ENCODE measurements at regions not wholly inside any gene's neighbourhood (a gene's known extent, or its start where the extent isn't known, plus 50 kb on each side); places are given as distances from the start of the nearest gene placed in this dataset.

DNA sequence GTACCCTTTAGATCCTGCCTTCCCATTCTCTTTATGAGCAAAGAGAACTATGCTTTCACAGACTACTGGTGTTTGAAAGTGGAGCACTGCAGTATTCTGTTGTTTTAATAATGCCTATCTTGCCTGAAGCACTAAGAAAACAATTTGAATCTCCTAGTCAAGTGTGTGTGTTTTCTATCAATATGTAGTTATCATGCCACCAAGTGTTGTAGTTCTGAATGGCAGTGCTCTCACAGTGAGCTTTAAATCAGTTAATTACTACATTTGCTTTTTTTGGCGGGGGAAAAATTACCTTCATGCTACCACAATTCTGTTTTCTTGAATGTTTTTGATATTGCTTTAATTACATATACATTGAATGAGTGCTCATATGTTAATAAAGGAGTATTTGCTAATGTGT lies 143.6 kb upstream of the FAM47A start:
- no peaks in the 10 kb centered on the region for H4K20me1 ChIP-seq (replicated peaks; ENCODE audit: control insufficient read depth, extremely low read depth, insufficient read depth, low read length)
- CTCF ChIA-PET, result interaction anchor here (0.7 to 3.5 kb wide), 3 partner anchors 15 to 1745 kb away, joined by 4 to 72 read pairs (median 4); no protein-coding TSS in a partner anchor
- no peak overlapping the region for H3K9ac ChIP-seq (replicated peaks; ENCODE audit: extremely low read depth, insufficient read depth, low read length)
- POLR2A ChIA-PET, result no interaction called here
- H2AFZ ChIP-seq (ENCODE audit: low read depth, low read length), result no peak overlapping the region
- dilution Hi-C loops (cut with MboI; ENCODE audit: extremely low pct_ligation_motif_present, low sequenced_read_pairs), result no loop called here
- no peaks in the 10 kb centered on the region for H3K4me1 ChIP-seq (ENCODE audit: control insufficient read depth, extremely low read depth, insufficient read depth, low read length)
- peak; percentile 2 for DNase-seq (ENCODE audit: low read depth, low spot score)
- no peak overlapping the region for H3K27ac ChIP-seq (ENCODE audit: insufficient read depth, low read depth, low read length)
- H3K36me3 ChIP-seq (ENCODE audit: control insufficient read depth in 2 of 2, extremely low read depth in 1 of 2, insufficient read depth in 2 of 2, low read length in 2 of 2), result no peaks in the 10 kb centered on the region
- no peak overlapping the region for H3K4me2 ChIP-seq (ENCODE audit: insufficient read depth, low read length)
- no peak overlapping the region for H3K4me3 ChIP-seq (replicated peaks in 1 of 3; ENCODE audit: insufficient read depth in 1 of 3, low read depth in 1 of 3, low read length in 3 of 3)
- no peak for FAIRE-seq
- BruUV-seq (replicated peaks), result no TSS peak
- no peaks in the 10 kb centered on the region for H3K79me2 ChIP-seq (ENCODE audit: control insufficient read depth, insufficient read depth, low read length)
- TF ChIP-seq, protein P1, sequence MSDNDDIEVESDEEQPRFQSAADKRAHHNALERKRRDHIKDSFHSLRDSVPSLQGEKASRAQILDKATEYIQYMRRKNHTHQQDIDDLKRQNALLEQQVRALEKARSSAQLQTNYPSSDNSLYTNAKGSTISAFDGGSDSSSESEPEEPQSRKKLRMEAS (IDR thresholded peaks at IDR 0.05; ENCODE audit: insufficient read depth, insufficient read length), result no peak
- TF ChIP-seq JUN (IDR thresholded peaks at IDR 0.05; ENCODE audit: borderline replicate concordance, insufficient read depth, insufficient read length, low read depth) (no peak), MYC (IDR thresholded peaks at IDR 0.05; ENCODE audit: low read depth, low read length) (no peak)
- no peaks in the 10 kb centered on the region for H3K9me3 ChIP-seq (replicated peaks; ENCODE audit: control insufficient read depth, insufficient read depth, low read length)
- no peaks in the 10 kb centered on the region for H3K27me3 ChIP-seq (ENCODE audit: control insufficient read depth in 2 of 2, insufficient read depth in 2 of 2, low read length in 2 of 2)
- intact Hi-C loops (cut with micrococcal nuclease), result no loop called here
- no peaks in the 10 kb centered on the region for H3K9me1 ChIP-seq (replicated peaks; ENCODE audit: control insufficient read depth, extremely low read depth, insufficient read depth, low read length)

DNA sequence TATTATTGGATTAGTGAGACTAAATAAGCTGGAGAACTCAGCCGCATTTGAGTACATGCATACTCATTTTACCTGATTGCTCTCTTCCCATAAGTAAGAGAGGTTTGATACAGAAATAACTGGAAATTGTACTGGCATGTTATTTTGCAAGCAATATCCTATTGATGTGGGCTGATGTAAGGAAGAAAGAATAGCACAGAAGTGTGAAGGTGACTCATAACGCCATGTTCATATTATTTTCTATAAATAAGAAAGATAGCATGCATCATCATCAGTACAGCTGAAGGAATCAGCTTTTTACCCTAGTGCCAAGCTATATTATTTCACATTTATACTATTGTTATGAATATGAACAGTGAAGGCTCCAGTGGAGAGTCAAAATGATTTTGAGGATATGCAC lies 138.3 kb upstream of the FAM47A start:
- DNase-seq (ENCODE audit: low read depth, low spot score) (no peak), FAIRE-seq (no peak)
- Histone ChIP-seq H3K4me3 (replicated peaks in 1 of 3; ENCODE audit: insufficient read depth in 1 of 3, low read depth in 1 of 3, low read length in 3 of 3) (no peak overlapping the region), H3K4me1 (ENCODE audit: control insufficient read depth, extremely low read depth, insufficient read depth, low read length) (no peaks in the 10 kb centered on the region), H3K79me2 (ENCODE audit: control insufficient read depth, insufficient read depth, low read length) (no peaks in the 10 kb centered on the region), H3K9me3 (replicated peaks; ENCODE audit: control insufficient read depth, insufficient read depth, low read length) (no peaks in the 10 kb centered on the region), H3K27me3 (ENCODE audit: control insufficient read depth in 2 of 2, insufficient read depth in 2 of 2, low read length in 2 of 2) (no peaks in the 10 kb centered on the region), H3K27ac (ENCODE audit: insufficient read depth, low read depth, low read length) (no peak overlapping the region), H2AFZ (ENCODE audit: low read depth, low read length) (no peak overlapping the region), H3K36me3 (ENCODE audit: control insufficient read depth in 2 of 2, extremely low read depth in 1 of 2, insufficient read depth in 2 of 2, low read length in 2 of 2) (no peaks in the 10 kb centered on the region), H3K9ac (replicated peaks; ENCODE audit: extremely low read depth, insufficient read depth, low read length) (no peak overlapping the region), H3K9me1 (replicated peaks; ENCODE audit: control insufficient read depth, extremely low read depth, insufficient read depth, low read length) (no peaks in the 10 kb centered on the region), H4K20me1 (replicated peaks; ENCODE audit: control insufficient read depth, extremely low read depth, insufficient read depth, low read length) (no peaks in the 10 kb centered on the region), H3K4me2 (ENCODE audit: insufficient read depth, low read length) (no peak overlapping the region)
- dilution Hi-C loops (cut with MboI; ENCODE audit: extremely low pct_ligation_motif_present, low sequenced_read_pairs) (no loop called here), intact Hi-C loops (cut with micrococcal nuclease) (no loop called here)
- BruUV-seq (replicated peaks), result no TSS peak
- ChIA-PET POLR2A (no interaction called here), CTCF (no interaction called here)
- TF ChIP-seq, protein P2, sequence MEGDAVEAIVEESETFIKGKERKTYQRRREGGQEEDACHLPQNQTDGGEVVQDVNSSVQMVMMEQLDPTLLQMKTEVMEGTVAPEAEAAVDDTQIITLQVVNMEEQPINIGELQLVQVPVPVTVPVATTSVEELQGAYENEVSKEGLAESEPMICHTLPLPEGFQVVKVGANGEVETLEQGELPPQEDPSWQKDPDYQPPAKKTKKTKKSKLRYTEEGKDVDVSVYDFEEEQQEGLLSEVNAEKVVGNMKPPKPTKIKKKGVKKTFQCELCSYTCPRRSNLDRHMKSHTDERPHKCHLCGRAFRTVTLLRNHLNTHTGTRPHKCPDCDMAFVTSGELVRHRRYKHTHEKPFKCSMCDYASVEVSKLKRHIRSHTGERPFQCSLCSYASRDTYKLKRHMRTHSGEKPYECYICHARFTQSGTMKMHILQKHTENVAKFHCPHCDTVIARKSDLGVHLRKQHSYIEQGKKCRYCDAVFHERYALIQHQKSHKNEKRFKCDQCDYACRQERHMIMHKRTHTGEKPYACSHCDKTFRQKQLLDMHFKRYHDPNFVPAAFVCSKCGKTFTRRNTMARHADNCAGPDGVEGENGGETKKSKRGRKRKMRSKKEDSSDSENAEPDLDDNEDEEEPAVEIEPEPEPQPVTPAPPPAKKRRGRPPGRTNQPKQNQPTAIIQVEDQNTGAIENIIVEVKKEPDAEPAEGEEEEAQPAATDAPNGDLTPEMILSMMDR (IDR thresholded peaks at IDR 0.05; ENCODE audit: extremely low read depth in 1 of 2, insufficient read depth in 1 of 2, low read depth in 1 of 2, low read length in 2 of 2), result no peak
- TF ChIP-seq POLR2AphosphoS5 (IDR thresholded peaks at IDR 0.05; ENCODE audit: insufficient read depth, low read depth, low read length), result no peak
- no peak for TF ChIP-seq EZH2 (IDR thresholded peaks at IDR 0.05; ENCODE audit: borderline replicate concordance, low read depth, low read length, severe bottlenecking)
- no peak for TF ChIP-seq FOS (IDR thresholded peaks at IDR 0.05; ENCODE audit: borderline replicate concordance, insufficient read depth, low read length)

All from endothelial cell of umbilical vein (primary cell).